ENCODE measurements at regions not wholly inside any gene's neighbourhood (a gene's known extent, or its start where the extent isn't known, plus 50 kb on each side); places are given as distances from the start of the nearest gene placed in this dataset.
"Not testable (repeated sequence)": the region's sequence is repeated elsewhere in the genome, so short reads cannot be mapped to it uniquely, and the experiment has no call there.

DNA sequence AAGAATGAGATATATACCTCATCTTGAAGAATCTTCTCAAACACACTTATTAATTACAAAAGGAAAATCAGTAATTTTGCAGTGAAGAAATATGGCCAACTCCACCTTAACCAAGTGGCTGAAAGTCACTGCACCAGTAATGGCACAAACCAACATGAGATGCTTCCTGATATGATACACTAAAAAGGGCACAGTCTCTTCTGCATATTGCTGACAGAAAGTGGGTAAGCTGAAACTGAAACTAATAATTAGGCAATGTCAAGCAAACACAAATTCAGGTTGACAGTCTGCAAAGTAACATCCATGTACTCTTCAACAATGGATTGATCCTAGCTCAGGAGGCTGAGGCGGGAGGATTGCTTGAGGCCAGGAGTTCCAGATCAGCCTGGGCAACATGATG, 56.1 kb downstream of the ZNF22 start:
- not testable (repeated sequence) for DNase-seq

DNA sequence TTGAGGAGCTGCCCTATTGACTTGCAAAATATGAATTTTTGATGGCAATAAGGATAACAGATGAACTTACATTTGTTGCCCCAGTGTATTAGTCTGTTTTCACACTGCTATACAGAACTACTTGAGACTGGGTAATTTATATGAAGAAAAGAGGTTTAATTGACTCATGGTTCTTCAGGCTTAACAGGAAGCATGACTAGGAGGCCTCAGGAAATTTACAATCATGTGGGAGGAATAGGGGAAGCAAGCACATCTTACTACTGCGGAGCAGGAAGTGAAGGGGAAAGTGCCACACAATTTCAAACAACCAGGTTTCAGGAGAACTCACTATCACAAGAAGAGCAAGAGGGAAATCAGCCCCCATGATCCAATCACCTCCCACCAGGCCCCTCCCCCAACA, 57.9 kb downstream of the ZNF22 start:
- DNase-seq, result no peak

DNA sequence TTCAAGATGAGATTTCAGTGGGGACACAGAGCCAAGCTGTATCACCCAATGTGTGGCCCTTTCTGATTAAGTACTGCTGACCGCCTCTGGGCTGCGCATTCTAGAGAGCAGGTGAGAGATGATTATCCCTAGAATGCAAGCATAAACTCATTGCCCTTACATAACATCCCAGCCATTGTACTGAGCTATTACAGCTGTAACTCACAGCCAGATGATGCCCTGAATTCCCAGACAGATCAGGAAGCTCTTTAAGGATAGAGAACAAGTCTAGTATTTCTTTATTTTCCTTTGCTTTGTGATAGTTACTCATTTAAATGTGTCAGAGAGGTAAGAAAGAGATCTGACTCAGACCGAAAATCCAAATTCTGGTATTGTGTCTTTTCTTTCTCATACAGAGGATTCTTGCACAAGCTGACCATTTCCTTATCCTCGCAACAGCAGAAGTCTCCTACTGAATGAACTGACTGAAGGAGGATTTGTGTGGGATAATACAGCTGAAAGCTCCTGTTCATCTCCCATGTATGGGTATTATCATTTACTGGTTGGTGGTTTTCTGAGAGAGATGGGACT, 58.4 kb downstream of the ZNF22 start:
- DNase-seq, result no peak

DNA sequence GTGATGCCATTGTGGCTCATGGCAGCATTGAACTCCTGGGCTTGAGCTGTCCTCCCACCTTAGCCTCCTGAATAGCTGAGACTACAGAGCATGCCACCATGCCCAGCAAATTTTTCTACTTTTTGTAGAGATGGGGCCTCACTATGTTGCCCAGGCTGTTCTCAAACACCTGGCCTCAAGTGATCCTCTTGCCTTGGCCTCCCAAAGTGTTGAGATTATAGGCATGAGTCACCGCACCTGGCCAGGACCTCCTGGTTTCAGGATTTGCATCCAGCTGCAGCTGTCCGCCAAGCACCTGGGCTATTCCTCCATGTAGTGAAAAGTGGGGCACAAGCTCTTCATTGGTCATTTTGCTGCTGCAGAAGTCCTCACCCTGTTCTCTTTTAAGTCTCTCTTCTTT, 58.9 kb downstream of the ZNF22 start:
- DNase-seq, result no peak

DNA sequence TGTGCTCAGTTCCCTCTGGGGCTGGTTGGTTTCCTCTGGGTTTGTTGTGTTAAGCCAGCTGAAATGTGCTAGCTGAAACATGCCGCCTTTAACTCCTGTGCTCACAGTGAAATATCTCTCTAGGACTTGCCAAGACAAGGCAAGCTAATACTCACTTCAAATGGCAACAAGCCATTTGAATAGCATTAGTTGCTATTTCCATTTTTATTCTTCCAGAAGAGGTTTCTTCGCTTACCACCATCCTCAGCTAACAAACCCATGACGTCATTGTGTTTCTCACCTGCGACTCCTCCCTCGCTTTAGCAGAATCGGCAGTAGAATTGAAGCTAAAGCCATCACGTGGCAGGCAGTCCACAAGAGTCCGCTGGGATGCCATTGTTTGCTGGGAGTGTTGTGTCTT, 61.3 kb downstream of the ZNF22 start:
- DNase-seq, result no peak

DNA sequence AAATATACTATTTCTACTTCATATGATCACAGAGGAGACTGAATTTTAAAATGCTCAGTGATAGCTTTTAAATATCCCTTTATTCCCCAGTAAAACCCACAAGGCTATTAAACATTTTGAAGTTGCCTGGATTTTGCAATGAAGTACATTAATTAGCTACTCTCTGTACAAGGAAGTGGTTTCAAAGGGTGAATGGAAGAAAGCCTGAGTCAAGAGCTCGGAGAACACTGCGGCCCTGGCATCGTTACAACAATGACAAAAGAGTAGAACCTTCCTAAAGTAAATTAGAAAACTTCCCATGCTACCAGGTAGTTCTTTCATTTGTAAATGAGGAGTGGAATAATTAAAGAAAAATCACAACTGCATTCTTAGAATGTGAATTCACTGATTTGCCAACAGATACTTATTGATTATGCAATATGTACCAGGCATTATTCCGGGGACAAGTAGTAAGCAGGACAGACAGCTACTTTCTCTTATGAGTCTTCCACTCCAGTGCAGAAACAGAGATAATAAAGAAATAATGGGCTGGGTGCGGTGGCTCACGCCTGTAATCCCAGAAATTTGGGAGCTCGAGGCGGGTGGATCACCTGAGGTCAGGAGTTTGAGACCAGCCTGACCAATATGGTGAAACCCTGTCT, 63.0 kb downstream of the ZNF22 start:
- no peak for DNase-seq

DNA sequence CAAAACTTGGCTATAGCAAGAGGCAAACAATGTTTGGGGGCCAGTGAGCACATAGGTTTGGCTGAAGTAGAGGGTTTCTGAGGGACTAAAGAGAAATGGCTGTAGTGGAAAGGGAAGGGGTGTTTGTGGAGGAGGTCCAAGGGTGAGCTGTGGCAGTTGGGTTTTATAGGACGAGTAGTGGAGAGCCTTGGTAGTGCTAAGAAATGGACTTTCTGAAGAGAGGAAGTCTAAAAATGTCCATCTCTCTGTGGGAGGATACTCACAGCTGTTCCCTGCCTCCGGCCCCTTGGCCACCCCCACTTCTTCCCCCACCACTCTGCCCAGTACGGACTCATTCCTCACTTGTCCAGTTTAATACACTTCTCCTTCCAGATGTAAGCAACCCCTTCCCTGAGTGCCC, 64.3 kb downstream of the ZNF22 start:
- DNase-seq, result no peak

DNA sequence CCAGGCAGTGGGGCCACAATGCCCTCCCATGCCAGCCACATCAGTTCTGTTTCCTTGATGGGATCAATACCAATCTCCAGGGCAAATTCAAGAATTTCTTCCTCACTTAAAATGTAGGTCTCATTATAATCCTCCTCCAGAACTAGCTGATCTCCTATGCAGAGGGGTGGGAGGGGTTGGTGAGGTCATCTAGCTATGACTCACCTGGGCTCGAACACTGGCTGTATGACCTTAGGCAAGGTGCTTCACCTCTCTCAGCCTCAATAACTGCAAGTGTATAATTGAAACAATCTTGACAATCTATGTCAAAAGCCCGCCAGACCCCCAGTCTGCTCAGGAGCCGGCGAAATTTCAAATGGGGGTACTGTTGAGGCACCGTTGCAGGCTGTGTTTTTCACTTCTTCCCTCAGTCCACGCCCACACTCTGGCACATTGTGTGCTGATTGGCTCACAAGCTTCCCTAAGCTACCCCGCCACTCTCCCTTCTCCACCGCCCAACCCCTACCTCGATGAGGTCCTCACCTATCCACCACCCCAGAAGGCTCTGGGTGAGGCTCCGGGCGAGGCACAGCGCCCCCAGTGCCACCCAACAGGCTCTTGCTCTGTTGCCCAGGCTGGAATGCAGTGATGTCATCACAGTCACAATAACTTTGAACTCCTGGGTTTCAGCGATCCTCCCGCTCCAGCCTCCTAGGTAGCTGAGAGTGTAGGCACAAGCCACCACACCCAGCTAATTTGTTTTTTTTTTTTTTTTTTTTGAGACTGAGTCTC, 70.5 kb downstream of the ZNF22 start:
- no peak for DNase-seq

DNA sequence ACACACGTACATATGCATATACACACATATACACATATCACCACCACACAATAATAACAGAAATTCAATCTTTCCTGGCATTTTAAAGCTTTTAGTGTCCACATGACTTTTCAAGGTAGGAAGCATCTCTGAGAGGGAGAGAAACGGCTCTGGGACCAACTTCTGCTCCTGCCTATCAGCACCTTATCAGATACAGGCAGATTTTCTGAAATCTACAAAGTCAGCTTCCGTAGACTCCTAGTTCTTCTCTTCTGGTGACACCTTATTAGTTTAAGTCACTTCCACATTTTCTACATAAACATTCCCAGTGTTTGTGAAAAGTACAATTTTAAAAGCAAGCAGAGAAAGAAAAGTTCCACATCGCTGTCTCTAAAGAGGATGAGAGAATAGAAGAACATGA, 74.5 kb downstream of the ZNF22 start:
- no peak for DNase-seq

DNA sequence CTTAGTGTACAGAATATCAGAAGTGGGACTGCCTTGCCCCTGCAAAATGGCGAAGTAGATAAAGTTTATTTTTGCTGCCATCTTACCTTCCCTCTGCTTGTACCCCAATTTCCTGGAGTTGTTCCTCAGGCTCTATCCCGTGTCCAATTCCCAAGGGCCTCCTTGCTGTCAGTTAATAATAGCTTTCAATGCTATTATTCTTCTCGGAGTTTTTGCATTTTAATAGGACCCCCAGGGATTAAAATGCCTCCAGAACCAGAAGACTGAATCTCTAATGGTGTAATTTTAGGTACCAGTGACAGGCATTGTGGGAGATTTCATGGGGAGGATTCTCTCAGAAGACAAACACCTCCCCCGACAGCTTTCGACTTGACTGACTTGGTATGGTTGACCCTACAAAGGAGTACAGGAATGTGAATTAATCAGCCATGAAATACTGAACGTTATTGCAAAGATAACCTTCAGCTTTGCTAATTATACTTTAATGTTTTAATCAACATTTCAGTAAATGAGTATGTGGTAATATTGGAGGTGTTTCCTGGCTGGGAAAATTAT, 75.2 kb downstream of the ZNF22 start:
- DNase-seq, result no peak

DNA sequence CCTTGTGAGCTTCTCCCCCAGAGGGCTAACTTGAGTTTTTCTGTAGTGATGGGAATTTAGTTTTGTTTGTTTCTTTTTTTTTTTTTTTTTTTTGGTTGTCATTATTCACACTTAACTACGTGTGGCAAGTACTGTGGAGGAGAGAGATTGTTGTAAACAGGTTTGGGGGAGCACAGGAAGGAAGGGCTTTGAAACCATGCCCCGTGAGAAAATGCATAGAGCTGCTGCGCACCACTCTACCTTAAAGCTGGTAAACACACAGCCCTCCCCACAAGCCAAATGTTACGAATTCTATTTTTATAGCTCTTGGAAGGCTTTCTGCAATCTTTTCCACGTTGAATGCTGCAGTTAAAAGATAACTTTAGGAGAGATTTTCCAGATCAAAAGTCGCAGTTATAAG, 76.2 kb downstream of the ZNF22 start:
- no peak for DNase-seq

DNA sequence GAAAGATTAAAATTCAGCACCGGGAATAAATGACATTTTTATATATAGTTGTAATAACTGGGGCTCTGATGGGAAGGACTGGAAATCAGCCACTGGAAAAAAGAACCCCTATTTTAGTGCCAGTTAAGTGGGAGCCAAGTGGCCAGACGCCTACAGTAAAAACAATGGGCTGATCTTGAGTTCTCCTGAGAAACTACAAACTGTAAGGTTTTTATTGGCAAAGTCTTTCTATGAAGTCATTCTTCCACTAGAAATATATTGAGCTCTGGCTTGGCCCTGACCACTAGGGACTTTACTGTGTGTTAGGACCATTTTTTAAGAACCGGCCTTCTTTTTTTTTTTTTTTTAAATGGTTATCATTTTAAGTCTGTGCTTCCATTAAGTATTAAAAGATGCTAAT, 79.6 kb downstream of the ZNF22 start:
- no peak for DNase-seq

DNA sequence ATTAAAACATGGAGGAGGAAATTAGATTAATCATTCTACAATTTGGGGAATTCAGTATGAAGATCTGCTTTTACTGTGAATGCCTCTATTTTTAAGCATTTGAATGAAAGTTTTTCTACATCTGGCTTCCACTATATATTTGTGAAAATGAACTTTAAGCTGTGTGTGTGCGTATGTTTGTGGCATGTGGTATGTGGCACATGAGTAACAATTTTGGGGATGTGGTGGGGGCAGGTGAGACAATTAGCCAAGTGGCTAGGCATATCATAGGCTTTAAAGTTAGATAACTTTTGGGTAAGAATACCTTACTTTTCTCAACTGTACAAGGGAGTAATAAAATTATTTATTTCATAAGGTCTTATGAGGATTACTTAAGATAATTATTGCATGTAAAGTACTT, 81.5 kb downstream of the ZNF22 start:
- DNase-seq, result no peak

DNA sequence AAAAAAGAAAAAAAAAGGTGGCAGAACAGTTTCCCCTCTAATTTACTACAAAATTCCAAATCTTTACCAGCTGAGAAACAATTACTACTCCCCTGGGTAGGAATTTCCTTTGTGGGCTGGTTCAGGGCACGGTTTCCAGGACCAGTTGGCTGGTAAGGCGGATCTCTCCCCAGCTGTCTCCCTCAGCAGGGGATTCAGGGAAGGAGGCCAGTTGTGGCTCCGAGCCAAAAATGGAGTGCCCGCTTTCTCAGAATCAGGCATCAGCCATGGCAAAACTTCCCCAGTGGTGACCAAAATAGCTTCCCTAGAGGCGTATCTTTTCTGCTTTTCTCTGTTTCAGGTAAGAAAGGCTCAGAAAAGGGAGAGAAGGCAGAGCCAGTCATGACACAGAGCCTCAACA, 91.2 kb downstream of the ZNF22 start:
- DNase-seq, result no peak

DNA sequence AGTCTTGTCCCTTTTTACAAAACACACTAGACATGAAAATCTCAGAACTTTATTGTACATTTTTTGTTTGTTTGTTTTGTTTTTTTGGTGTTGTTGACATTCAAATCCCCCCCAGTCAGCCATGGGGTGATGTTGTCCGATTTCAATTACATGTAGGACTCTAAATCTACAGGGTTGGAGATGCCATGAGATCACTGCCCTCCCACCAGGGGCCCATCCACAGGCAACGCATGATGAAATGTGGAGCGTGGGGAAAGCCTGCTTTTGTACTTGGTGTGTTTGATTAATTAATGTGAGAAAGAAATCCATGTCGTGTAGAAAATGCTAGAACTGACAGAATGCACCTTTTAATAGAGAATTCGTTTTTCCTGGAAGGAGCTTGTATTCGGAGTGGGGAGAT, 93.2 kb downstream of the ZNF22 start:
- DNase-seq, result no peak

DNA sequence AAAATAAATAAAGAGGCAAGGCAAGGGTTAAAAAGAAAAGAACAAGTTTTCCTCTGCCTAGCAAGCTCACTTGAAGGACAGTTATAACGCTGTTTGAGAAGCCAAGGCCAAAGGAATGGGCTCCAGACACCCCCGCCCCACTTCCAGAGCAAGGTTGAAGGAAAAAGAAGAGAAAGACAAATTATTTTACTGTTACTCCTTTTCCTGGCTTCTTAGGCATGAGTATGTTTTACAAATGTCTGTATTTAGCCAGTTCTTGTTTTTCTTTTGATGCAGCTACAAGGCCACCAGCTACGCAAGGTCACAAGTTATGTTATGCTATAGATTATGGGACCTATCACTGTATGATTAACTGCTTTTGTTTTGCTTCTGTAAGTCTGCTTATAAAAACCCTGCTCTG, 94.6 kb downstream of the ZNF22 start:
- no peak for DNase-seq

DNA sequence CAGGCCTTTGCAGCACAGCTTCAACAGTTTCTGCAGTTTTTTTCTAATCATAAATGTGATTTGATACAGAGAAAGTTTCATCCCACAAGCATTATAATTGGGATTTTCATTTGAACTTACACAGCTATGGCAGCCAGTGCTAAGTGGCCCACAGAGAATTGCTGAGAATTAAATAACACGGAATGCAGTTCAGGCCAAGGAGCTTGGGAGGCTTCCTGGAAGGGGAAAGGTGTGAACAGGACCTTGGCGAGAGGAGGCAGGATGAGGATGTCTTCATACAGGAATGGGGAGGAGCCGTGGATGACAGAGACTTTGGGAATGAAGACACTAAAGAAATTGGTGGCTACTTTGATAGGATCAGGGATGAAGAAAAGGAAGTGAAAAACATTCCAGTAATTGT, 95.3 kb downstream of the ZNF22 start:
- no peak for DNase-seq

DNA sequence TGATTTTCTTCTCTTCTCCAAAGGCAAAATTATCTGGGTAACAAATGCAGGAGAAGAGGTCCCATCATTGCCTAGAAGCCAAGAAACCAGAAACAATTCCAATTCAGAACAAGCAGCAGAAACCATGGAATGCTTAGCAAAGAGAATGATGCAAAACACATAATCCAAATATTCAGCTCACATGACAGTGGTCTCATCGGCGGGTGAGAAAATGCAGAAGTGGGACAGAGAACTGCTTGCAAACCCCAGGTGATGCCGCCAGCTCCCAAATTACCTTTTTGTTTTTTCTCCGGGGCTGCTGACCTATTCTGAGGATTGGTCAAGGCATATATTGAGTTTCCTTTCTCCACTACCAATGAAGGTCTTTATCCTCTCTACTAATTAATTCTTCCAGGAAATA, 99.7 kb downstream of the ZNF22 start:
- no peak for DNase-seq

DNA sequence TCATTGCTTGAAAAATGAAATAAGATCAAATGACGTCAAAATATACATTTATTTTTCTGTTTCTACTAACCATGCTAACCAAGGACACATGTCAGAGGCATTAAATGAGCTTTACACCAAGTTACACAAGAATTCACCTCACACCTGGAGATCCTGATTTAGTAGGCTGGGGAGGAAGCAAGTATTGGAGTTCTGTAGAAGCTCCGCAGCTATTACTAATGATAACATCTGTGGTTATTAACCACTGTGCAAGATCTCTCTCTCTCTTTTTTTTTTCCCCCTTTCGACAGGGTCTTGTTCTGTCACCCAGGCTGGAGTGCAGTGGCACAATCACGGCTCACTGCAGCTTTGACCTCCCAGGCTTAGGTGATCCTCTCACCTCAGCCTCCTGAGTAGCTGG, 104.0 kb downstream of the ZNF22 start:
- DNase-seq, result no peak

DNA sequence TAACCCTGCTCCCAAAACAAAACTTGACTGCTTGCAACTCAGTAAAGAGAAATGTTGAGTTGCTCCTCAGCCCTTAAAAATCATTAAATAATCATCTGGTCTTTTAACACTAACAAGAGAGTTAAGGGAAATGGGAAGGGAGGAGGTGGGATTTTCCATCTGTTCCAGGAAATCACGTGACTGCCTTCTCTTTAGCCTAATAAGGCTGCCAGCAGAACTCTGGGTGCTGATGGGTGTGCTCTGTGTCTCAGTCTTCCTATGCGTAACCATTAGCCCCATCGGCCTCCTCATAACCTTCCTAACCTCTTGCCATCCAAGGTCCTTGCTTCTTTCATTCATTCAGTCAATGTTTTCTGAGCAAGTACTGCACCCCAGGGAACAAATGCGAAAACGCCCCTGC, 104.6 kb downstream of the ZNF22 start:
- not testable (repeated sequence) for DNase-seq

DNA sequence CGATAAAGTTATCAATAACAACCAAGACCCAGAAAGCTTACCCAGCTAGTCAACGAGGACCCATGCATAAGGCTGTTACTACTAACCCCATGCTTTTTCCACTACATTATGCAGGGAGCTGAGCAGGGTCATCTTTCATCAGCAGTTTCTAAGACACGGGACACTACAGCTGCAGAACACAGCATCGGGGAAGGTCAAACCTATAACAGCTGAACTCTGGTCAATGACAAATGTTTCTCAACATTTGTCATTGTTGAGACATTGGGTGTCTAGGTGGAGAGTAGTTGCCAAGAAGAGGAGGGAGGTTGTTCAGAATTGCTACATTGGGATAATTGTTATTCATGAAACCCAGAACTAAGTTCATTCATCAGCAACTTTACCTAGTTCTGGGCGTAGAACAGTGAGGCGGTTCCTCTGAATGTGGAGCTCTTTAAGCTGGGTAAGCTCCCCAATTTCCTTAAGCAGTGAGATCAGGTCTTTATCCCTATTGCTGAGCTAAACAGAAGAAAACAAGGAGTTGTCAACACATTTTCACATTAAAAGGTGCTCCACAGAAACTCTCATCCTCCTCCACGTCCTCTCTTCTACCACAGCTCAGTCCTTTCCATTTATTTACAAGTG, 105.6 kb downstream of the ZNF22 start:
- DNase-seq, result no peak

DNA sequence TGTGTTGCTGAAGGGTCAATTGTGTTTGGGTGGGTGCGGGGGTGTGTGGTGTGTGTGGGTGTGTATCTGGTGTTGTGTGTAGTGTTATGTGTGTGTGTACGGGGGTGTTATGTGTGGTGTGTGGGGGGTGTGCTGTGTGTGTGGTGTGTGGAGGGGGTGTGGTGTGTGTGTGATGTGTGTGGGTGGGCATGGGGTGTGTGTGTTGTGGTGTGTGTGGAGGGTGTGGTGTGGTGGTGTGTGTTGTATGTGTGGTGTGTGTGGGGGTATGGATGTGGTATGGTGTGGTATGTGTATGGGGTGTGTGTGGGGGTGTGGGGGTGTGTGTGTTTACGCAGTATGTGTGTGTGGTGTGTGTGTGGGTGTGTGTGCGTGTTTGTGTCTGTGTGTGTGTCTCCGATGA, 110.8 kb downstream of the ZNF22 start:
- no peak for DNase-seq

DNA sequence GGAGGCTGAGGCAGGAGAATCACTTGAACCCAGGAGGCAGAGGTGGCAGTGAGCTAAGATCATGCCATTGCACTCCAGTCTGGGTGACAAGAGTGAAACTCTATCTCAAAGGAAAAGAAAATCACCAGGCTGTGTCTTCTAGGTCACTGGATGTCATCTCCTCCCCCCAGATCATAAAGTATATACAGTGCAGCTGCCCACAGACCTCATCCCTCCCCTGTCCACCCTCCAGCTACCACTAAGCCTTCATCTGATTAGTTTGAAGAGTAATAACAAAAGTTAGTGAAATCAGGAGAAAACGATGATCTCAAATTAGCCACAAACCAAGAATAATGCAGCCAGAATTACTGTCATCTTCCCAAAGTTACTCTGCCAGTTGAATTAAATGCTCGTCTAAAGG, 117.2 kb downstream of the ZNF22 start:
- not testable (repeated sequence) for DNase-seq

DNA sequence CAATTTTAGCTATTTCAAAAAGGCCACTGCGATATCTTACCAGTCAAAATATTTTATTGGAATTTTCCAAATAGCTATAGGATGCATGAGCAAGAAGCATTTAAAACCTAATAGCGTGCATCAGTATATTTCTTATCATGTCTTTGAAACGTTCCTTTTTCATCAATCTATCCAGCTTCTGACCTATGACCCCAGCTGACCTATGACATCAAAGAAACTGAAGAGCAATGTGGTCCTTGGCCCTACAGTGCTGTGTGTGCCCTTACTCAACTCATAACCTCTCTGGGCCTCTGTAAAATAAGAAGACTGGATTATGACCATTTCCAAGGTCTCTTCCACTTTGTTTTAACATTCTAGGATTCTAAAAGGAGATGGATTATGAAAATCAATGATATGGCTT, 118.2 kb downstream of the ZNF22 start:
- no peak for DNase-seq
